ENCODE measurements at regions not wholly inside any gene's neighbourhood (a gene's known extent, or its start where the extent isn't known, plus 50 kb on each side); places are given as distances from the start of the nearest gene placed in this dataset.
"Not testable (repeated sequence)": the region's sequence is repeated elsewhere in the genome, so short reads cannot be mapped to it uniquely, and the experiment has no call there.

GRCh38 chr7:85681241-85681640, 494.4 kb upstream of the SEMA3D start:
- TF ChIP-seq CTCF (IDR thresholded peaks at IDR 0.05; ENCODE audit: insufficient read depth, low read length, severe bottlenecking): no peak
- Histone ChIP-seq H3K27me3 (ENCODE audit: control insufficient read depth, insufficient read depth, low read length) (no peaks in the 10 kb centered on the region), H3K4me3 (ENCODE audit: low read depth, low read length) (no peak overlapping the region), H3K36me3 (ENCODE audit: control insufficient read depth, insufficient read depth, low read length) (no peaks in the 10 kb centered on the region)
- FAIRE-seq (no peak), DNase-seq (ENCODE audit: low read depth) (no peak)

- not testable (repeated sequence) for H3K4me3 ChIP-seq (ENCODE audit: low read depth, low read length); DNase-seq (ENCODE audit: low read depth); H3K27me3 ChIP-seq (ENCODE audit: control insufficient read depth, insufficient read depth, low read length); FAIRE-seq; H3K36me3 ChIP-seq (ENCODE audit: control insufficient read depth, insufficient read depth, low read length)
These were observed 488.2 kb upstream of the SEMA3D start for GRCh38 chr7:85675093-85675492.

GRCh38 chr7:85673876-85674275, 487.0 kb upstream of the SEMA3D start:
- Histone ChIP-seq H3K36me3 (ENCODE audit: control insufficient read depth, insufficient read depth, low read length) (no peaks in the 10 kb centered on the region), H3K27me3 (ENCODE audit: control insufficient read depth, insufficient read depth, low read length) (no peaks in the 10 kb centered on the region), H3K4me3 (ENCODE audit: low read depth, low read length) (no peak overlapping the region)
- TF ChIP-seq CTCF (IDR thresholded peaks at IDR 0.05; ENCODE audit: insufficient read depth, low read length, severe bottlenecking): no peak
- FAIRE-seq: no peak
- no peak for DNase-seq (ENCODE audit: low read depth)

GRCh38 chr7:85669225-85669624, 482.4 kb upstream of the SEMA3D start:
- no peaks in the 10 kb centered on the region for H3K36me3 ChIP-seq (ENCODE audit: control insufficient read depth, insufficient read depth, low read length)
- H3K4me3 ChIP-seq (ENCODE audit: low read depth, low read length): no peak overlapping the region
- no peaks in the 10 kb centered on the region for H3K27me3 ChIP-seq (ENCODE audit: control insufficient read depth, insufficient read depth, low read length)
- DNase-seq (ENCODE audit: low read depth) (no peak), FAIRE-seq (no peak)
- no peak for TF ChIP-seq CTCF (IDR thresholded peaks at IDR 0.05; ENCODE audit: insufficient read depth, low read length, severe bottlenecking)

GRCh38 chr7:85664341-85664740, 477.5 kb upstream of the SEMA3D start:
- H3K4me3 ChIP-seq (ENCODE audit: low read depth, low read length): no peak overlapping the region
- no peak for DNase-seq (ENCODE audit: low read depth)
- TF ChIP-seq CTCF (IDR thresholded peaks at IDR 0.05; ENCODE audit: insufficient read depth, low read length, severe bottlenecking): no peak
- no peaks in the 10 kb centered on the region for H3K36me3 ChIP-seq (ENCODE audit: control insufficient read depth, insufficient read depth, low read length)
- H3K27me3 ChIP-seq (ENCODE audit: control insufficient read depth, insufficient read depth, low read length): no peaks in the 10 kb centered on the region
- no peak for FAIRE-seq

- H3K4me3 ChIP-seq (ENCODE audit: low read depth, low read length): no peak overlapping the region
- DNase-seq (ENCODE audit: low read depth) (peak; percentile 71), FAIRE-seq (no peak)
- TF ChIP-seq CTCF (IDR thresholded peaks at IDR 0.05; ENCODE audit: insufficient read depth, low read length, severe bottlenecking): no peak
- no peaks in the 10 kb centered on the region for H3K27me3 ChIP-seq (ENCODE audit: control insufficient read depth, insufficient read depth, low read length)
- H3K36me3 ChIP-seq (ENCODE audit: control insufficient read depth, insufficient read depth, low read length): no peaks in the 10 kb centered on the region
These were observed 472.5 kb upstream of the SEMA3D start for GRCh38 chr7:85659364-85659763.
